Astrocyte (in vitro differentiated cells and primary cell): ENCODE measurements at regions not wholly inside any gene's neighbourhood (a gene's known extent, or its start where the extent isn't known, plus 50 kb on each side); places are given as distances from the start of the nearest gene placed in this dataset.
"Not testable (repeated sequence)": the region's sequence is repeated elsewhere in the genome, so short reads cannot be mapped to it uniquely, and the experiment has no call there.

Source experiments
- EZH2 ChIP-seq: IDR thresholded peaks from 2 replicates; pipeline ENCODE4 v1.6.1; 2012; ENCODE audit warnings: mild to moderate bottlenecking, low read length, inconsistent platforms; ENCODE audit not compliant: insufficient read depth
- TF ChIP-seq, protein P1 (sequence below): IDR thresholded peaks from 2 replicates; pipeline ENCODE4 v1.5.1; 2011; ENCODE audit warnings: low read depth, mild to moderate bottlenecking, inconsistent platforms, low read length, moderate library complexity; ENCODE audit not compliant: insufficient read depth

DNA sequence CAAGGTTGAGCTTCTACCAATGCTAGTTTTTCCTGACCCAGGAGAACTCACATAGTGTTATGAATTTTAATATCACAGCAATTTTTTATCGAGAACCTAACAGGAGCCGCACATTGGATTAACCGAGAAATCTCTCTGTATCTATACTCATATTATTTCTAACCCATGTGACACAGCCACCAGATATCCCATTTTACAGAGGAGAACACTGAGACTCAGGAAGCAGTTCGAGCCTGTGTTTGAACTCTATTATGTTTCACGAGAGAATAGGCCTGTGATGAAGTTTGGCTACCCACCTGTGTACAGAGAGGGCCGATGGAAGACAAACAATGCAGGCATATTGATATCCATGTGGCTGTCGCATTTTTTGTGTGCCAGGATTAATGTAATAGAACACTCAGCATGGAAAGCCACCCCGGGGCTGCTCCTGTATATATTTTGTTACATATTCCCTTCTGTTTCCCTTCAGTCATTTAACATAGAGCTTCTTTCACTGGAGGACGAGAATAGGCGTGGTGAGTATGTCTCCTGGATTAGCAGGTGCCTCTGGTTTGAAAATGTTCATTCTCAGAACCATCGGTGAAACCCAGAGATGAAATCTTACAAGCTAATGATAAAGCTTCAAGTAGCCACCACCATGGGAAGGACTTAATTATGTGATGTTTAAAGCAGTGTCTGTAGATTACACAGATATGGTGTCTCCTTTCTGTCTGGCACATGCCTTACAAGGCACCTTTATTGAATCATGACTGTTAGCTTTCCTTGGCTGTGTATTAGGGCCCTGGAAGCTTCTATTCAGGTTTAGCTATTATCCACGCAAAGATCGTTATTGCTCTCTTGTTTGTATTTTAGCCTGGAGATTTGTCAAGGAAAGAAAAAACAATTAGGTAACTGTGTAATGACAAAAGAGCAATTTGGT lies 205.4 kb downstream of the BCAS1 start:
- TF ChIP-seq, protein P1, sequence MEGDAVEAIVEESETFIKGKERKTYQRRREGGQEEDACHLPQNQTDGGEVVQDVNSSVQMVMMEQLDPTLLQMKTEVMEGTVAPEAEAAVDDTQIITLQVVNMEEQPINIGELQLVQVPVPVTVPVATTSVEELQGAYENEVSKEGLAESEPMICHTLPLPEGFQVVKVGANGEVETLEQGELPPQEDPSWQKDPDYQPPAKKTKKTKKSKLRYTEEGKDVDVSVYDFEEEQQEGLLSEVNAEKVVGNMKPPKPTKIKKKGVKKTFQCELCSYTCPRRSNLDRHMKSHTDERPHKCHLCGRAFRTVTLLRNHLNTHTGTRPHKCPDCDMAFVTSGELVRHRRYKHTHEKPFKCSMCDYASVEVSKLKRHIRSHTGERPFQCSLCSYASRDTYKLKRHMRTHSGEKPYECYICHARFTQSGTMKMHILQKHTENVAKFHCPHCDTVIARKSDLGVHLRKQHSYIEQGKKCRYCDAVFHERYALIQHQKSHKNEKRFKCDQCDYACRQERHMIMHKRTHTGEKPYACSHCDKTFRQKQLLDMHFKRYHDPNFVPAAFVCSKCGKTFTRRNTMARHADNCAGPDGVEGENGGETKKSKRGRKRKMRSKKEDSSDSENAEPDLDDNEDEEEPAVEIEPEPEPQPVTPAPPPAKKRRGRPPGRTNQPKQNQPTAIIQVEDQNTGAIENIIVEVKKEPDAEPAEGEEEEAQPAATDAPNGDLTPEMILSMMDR, result not testable (repeated sequence)
- not testable (repeated sequence) for TF ChIP-seq EZH2
